NCI-H187 (cell line): ENCODE measurements at regions not wholly inside any gene's neighbourhood (a gene's known extent, or its start where the extent isn't known, plus 50 kb on each side); places are given as distances from the start of the nearest gene placed in this dataset.

ENCODE experiments used
- DNase-seq, 2 experiments: peaks; one replicate each; lab custom pipeline; 2025; lab: John Stamatoyannopoulos, UW

DNA sequence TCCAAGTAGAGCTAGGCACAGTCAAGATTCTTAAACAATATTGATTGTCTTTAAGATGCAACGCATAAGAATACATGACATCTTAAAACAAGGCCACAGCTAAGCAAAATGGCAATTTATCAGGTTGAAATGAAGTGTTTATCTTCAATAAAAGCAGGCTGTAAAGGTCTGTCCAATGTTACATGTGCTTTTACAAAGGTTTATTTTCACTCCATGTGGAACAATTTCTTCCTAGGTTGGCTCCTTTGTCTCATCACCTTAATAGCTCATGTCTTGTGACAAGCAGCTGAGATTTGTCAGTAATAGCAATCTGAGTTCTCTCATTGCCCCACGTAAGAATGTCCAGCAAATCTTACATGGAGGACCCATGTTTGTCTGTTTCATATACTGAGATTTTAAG, 437.6 kb downstream of the GPAM start:
- no peak for DNase-seq

DNA sequence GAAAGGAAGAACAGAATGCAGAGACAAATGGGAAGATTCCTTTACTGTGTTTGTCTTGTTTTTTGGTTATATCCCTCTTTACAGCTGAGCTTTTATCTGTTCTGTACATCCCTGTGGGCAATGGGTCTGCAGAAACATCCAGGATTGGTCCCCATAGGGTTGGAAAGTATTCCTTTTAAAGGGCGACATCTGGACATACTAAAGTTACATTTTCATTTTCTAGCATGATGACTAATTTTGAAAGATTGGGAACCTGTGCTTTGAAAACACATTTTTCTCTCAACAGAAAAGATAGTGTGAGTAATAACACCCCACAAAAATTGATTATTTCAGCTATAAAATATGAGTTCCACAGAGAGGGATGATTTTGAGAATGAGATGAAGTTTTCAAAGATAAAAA, 435.8 kb downstream of the GPAM start:
- no peak for DNase-seq

DNA sequence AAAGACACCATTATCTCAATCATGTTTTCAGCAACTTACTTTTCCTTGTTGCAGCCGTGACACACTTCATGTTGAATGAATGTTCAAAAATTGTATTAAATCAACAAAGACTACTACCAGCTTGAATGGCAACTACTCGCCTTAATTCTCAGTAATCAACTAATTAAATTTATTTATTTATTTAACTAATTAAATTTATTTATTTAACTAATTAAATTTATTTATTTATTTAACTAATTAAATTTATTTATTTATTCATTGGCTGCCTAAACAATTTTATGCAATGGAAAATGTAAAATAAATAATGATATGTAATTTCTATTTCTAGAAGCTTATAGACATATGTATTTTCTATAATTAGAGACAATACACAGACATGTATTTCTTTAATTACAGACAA, 435.4 kb downstream of the GPAM start:
- no peak for DNase-seq

DNA sequence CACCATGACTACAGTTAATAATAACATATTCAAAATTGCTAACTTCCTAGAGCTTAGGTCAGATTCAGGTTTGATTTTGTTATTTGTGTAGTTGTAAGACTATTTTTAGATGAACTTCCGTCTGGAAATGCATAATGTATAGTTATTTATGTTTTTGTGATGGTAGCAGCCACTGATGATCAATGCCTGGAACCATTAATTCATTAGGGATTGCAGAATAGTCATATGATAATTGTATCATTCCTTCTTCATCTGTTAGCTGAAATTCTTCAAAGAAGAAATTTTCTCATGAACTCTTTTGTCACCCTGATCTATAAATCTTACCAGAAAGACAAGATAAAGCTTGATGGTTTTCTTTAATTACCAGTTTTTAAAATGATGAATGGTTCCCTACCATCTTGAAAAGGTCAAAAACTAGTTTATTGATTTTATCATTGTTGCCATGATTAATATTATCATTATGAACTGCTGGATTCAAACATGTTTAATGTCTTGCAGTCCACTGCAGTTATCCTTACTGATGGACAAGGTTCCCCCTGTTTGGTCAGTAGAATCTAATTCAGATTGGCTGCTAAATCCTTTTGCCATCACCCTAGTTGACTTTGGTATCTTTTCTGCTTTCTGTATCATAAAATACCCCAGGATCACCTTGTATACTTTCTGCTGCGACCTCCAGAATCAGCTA, 433.3 kb downstream of the GPAM start:
- DNase-seq: no peak

DNA sequence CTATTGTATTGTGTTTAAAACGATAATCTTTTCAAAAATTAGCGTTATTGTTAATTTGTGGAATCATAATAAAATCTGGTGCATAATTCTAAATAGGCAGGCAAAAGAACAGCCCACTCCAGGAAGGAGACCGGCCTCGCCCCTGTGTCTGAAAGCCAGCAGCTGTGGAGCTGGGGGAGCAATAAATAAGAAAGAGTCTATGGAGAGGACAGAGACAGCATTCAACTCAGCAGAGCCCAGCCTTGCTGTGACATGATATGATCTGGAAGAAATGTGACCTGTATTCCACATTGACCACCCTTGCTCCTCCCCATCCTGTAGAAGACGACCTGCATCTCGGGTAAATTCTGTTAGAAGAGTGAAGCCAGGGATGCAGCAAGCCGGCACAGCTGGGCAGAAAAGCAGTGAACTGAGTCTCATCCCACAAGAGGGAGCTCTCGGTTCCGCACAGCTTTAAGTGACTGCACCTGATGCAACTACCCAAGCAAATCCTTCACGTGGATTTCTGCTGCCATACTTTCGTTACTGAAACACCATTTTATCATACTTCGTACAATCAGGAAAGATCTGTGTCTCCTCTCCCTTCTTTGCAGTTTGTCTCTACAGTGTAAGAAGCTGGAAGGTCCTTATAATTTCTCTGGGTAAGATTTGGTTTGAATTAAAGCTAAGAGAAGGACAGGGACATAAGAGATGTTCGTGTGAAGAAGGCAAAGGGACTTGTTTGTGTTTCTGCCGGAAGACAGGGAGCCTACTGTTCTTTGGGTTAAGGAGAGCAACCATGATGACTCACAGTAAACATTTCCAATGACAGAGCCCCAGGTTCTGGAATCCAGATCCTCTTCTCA, 427.1 kb downstream of the GPAM start:
- DNase-seq: no peak

DNA sequence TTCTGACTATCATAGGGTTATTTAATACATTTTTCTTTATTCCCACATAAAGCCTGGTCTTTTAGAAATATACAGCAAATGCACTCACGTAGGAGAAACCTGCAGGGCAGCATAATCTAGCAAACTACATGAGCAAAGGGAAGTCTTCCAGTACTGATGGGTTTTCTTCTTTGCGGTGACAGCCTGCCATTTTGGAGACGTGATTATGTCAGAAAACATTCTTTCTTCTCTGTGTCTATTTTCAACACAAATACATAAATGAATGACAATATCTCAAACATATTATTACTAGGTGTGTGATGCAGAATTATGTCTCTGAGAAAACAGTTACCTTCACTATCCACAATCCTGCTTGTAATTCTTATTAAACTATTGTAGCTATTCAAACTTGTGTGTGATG, 425.0 kb downstream of the GPAM start:
- no peak for DNase-seq

DNA sequence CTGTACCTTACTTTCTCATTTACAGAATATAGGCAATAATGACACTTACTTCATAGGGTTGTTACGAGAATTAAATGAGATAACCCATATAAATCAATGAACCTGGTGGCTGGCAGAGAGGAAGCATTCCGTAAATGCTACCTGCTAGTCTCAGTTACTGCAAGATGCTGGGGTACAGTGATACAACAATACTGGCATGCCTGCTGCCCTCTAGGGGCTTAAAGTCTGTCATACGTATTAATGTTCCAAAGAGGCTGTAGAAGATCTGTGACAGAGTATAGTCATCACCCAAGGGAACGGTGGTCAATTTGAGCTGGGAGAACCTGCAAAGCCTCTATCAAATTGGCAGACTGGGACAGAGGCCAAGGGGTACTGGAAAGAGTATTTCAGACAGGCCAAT, 421.5 kb downstream of the GPAM start:
- DNase-seq: no peak

DNA sequence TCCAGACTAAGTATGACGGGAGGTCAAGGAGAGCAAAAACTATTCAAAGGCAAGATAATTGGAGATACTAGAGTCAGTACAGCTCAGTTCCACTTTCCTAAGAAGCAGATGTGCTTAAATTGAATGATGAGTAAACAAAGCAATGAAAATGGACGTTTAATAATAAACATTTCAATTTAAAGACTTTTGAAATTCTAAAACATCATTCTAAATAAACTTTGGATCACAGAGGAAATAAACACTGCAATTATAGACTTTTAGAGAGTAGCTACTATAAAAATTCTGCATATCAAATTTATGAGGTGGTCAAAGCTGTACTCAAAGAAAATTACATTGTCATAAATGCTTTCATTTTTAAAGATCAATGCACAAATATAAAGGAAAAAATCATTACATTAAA, 418.3 kb downstream of the GPAM start:
- no peak for DNase-seq

DNA sequence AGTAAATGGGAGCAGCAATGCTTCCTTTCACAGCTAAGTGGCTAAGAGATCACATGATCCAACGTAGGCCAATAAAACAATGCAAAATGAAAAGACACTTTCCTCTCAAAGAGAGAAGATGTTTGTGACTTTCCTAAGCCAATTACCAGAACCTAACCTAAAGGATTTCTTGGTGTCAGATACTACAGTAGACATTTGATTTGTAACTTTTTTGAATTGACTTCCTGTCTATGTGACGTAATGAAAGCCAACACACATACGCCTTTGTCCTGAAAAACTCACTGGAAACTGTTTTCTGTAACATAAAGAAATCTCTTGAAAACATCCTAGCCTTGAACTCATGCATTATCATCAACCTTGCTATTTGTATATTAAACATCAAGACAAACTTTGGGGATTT, 417.1 kb downstream of the GPAM start:
- DNase-seq: no peak

DNA sequence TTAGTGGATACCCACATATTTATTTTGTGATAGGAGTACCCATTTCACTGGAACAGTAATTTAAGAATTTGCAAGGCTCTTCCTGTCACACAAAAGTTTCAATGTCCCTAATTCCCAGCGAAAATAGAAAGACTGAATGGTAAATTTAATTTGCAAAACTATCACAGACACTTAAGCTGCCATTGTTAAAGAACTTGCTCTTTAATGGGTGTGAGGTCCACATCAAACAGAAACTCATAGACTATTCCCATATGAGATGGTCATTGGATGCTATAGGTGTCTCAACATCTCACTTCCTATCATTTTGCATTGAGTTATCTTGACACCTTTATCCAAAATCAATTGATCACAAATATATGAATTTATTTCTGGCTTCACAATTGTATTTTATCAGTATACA, 415.9 kb downstream of the GPAM start:
- DNase-seq: no peak

DNA sequence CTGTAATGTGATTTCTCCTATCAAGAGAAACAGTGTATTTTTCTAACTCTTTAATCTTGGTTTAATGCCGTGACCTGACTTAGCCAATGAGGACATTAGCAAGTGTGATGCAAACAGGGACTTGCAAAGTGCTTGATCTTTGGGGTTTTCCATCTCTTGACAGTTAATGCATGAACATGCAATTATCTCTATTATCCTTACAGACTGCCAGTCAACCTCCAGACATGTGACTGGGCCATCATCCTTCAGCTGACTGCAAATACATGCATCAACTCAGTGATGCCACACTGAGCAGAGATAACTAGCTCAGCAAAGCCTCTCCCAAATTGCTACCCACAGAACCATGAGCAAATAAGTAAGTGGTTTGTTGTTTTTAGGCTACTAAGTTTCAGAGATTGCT, 409.6 kb downstream of the GPAM start:
- no peak for DNase-seq

DNA sequence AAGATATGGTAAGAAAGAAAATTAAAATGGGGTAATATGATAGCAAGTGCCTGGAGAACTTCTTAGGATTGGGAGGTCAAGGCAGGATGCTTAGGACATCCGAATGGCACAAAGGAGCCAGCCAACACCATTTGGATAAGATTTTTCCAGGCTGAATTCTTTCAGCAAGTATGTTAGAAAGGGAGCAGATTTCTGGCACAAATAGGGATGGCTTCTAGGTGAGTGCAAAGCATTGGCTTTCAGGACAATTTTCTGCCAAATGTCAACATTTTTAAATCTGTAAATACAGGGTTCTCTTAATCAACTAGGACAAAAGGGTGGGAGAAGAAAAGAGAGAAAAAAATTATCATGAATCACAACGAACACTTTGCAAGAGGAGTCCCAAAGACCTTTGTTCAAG, 409.1 kb downstream of the GPAM start:
- DNase-seq: no peak

DNA sequence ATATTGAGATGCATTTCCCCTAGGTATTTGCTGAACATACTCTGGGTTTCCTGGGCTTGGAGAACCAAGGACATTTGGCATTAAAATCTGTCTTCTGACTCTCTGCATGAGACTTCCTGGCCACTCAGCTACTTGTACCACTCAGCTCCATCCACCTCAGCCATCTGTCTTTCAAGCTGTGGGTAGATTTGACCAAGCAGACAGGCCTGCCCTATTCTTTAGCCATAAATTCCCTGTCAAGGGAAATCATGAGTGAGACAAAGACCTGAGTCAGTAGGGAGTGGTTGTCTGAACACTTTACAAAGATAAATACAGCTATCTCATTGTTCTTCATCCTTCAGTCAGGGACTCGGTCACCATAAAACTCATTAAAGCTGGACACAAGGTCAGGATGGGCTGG, 399.1 kb downstream of the GPAM start:
- no peak for DNase-seq

DNA sequence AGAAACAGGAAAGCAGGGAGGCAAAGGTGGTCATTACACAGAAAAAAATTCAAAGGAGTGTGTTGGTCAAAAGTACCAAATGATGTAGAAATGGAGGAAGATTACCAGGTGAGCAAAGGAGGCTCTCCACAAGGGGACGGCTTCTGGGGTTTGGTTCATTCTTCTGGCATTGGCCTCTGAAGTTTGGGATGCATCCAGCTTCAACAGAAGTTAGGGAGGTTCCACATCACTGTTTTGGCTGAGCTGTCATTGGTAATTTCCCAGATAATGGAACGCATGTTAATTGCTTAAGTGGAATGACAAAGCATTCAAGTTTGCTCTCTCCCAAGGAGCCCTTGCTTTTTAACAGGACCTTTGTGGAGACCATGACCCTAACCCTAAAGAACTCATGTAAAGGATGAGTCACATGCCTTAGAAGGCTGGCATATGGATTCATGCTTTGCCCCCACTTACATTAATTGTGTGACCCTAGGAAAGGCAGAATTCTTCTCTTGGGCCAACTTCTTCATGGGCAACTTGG, 398.6 kb downstream of the GPAM start:
- no peak for DNase-seq

DNA sequence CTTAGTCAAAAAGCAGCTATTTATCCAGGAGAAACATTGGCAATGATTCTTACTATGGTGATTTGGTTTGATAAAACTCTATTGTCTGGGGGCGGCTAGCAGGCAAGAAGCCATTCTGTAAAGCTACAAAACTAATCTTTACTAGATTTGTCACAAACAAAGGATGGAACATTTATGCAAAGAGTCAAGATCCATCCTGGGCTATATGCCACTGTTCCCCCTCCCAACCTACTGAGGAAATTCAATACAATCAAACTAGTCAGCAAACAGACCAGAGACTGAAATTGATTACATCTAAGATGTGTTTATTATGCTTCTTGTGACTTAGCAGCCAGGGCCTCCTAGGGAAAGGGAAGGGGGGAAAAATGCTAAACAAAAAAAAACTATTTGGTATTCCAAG, 397.6 kb downstream of the GPAM start:
- DNase-seq: no peak

DNA sequence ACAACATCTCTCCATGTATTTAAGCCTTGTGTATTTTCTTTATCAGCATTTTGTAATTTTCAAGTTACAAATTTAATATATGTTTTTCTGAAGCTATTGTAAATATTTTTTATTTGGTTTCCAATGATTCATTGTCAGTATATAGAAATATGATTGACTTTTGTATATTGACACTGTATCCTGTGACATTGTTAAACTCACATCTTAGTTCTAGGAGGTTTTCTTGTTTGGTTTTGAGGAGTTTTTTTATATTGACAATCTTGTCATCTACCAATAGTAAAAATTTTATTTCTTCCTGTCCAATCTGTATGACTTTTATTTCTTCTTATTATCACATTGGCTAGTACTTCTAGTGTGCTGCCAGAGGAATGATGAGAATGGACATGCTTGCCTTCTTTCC, 393.7 kb downstream of the GPAM start:
- DNase-seq: no peak

DNA sequence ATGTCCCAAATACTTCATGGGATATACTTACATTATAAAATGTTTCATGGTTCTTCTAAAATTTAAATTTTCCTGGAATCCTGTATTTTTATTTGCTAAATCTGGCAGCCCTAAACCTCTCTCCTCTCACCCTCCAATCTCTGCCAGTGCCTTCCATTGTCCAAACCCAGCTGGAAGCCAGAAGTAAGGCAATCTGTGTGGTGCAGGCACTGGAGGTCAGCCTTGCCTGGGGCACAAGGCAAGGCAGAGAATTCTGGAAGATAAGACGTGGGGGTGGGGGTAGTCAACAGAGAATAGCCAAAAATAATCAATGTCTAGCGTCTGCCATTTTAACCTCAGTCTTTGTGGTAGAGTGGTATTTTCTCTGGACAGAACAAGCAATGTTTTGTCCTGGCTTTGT, 381.7 kb downstream of the GPAM start:
- DNase-seq: no peak

DNA sequence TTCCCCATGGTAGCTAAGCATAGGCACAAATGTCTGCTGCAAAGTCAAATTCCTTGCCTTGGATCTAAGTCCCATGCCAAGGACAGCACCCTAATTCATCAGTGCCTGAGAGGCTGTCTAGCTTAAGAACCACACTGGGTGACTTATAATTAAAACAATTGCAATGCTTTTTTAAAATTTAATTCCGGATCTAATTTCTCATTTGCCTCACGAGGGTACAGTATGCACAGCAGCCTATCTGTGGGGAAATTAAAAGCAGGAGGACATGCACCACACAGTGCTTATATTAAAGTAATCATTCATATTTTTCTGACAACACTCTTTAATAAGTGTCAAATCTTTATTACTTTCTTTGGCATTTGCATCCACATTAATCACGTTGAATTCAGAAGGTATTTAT, 378.8 kb downstream of the GPAM start:
- no peak for DNase-seq

DNA sequence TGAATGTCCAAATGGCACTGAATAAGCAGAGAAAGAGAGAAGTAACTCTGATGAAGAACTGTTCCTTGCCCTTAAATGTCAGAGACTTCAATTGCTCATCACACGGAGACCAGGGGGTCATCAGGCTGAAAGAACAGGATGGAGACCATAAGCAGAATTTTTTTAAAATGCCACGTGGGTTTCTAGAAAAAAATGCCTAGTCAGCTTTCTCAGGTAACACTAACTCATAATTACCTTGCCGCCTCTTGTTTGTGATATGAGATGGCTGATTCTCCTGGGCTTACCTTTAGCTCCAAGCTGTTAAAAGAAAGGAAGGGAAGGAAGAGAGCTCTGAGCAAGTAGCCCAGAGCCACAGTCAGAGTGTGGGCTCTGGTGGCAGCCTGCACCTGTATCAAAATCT, 372.0 kb downstream of the GPAM start:
- DNase-seq: no peak

DNA sequence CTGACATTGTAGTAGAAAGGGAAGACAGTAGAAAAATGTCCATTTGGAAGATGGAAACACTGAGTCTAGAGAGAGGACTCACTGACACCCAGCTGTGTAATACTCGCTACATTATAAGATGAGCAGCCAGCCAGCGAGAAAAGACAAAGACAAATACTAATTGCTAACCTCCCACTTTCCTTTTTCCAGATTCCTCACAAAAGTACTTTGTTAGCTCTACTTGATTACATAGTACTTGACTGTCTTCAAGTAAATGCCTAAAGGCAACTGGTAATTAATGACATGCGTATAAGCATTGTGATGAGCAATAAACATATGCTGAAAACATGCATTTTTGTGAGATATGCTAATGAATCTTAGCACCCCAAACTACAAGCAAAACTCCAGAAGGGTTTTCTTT, 363.1 kb downstream of the GPAM start:
- DNase-seq: no peak

DNA sequence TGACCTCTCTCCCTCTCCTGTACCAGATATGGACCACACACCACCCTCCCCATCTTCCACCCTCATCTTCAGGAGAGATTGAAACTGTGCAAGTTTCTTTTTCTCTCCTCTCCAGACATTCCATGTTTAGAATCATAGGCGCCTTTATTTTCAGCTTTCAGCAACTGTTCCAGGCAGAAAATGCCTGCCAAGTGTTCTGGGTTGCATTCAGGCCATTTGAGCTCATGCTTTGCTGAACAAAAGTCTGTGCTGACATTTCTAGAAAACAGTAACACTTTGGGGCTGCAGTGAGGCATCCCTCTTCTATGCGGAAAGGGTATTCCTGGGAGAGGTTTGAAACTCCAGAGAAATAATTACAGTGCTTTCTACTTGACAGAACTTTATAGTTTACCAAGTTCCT, 361.7 kb downstream of the GPAM start:
- DNase-seq: no peak

DNA sequence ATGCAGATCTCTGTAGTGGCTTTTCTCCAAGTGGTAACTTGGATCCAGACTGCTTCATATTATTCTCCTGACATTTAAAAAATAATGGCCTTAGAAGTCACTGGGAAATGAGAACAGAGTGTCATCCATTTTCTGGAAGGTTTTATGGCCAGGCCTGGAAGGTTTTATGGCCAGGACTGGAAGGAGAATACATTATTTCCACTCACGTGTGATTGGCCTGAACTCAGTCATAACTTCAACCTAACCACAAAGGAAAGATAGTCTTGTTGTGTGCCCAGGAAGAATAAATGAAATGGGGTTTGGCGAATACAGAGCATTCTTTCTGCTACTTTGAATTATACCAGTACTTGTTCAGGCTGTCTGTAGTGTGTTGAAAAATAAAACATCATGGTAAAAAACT, 360.9 kb downstream of the GPAM start:
- no peak for DNase-seq

DNA sequence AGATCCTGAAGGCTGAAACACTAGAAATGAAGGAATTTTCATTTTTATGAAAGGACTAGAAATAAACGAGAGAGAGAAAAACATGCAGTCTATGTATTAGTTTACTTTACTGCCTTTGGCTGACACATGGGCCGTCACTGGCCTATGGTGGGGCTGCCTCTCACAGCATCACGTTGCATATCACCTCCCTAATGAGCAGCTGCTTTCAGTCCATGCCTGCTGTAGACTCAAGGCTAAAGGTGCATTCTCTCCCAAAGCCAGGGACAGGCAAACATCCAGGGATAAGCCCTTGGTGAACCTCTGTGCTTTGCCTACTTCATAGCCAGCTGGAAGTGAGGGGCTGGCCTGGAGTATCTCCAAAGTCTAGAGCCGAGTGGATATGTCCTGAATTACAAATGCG, 359.4 kb downstream of the GPAM start:
- DNase-seq: no peak

DNA sequence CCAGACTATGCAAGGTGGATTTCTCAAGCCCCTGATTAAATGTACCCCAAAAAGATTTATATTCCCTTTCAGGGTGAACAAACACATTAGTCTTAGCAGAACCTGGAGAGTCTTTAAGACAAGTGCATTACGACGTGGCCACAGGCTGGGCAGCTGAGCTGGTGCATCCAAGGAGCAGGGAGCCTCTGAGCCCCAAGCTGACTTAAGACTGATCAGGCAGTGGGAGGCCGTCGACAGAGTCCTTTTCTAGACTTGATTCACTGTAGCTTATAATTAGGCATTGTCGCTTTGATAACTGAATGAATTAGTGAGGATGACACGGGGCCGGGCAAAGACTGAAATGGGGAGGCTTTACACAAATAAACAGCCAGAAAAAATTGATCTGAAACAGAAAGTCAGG, 353.2 kb downstream of the GPAM start:
- DNase-seq: no peak
